ENCODE measurements at regions not wholly inside any gene's neighbourhood (a gene's known extent, or its start where the extent isn't known, plus 50 kb on each side); places are given as distances from the start of the nearest gene placed in this dataset.

- no peak for TF ChIP-seq CTCF (IDR thresholded peaks at IDR 0.05 in 2 of 3, conservative IDR thresholded peaks at IDR 0.05 in 1 of 3; ENCODE audit: borderline replicate concordance in 1 of 3, insufficient read depth in 1 of 3, low read depth in 2 of 3, low read length in 2 of 3)
- no peak for TF ChIP-seq SRF (IDR thresholded peaks at IDR 0.05; ENCODE audit: low read depth)
- no peak for TF ChIP-seq ZFX (IDR thresholded peaks at IDR 0.05)
- TF ChIP-seq ZNF274 (IDR thresholded peaks at IDR 0.05; ENCODE audit: low read depth, low read length), result no peak
- no peak for TF ChIP-seq JUND (IDR thresholded peaks at IDR 0.05)
- no peak for TF ChIP-seq POLR2A (IDR thresholded peaks at IDR 0.05; ENCODE audit: borderline replicate concordance, extremely low read depth, insufficient read depth, insufficient read length)
- no peak for TF ChIP-seq REST (IDR thresholded peaks at IDR 0.05; ENCODE audit: low read depth)
- TF ChIP-seq YY1 (IDR thresholded peaks at IDR 0.05; ENCODE audit: extremely low read depth, insufficient replicate concordance, low read depth, low read length), result no peak
- no peak for TF ChIP-seq POLR2AphosphoS5 (IDR thresholded peaks at IDR 0.05; ENCODE audit: low read depth, low read length)
- no peak for TF ChIP-seq MAX (IDR thresholded peaks at IDR 0.05)
- no peak for TF ChIP-seq EZH2phosphoT487 (IDR thresholded peaks at IDR 0.05; ENCODE audit: borderline replicate concordance)
- no peak for TF ChIP-seq RAD21 (IDR thresholded peaks at IDR 0.05; ENCODE audit: low read depth)
- no peak for TF ChIP-seq ATF3 (IDR thresholded peaks at IDR 0.05)
Observed at GRCh38 chr14:101007004-101007614, 103.6 kb upstream of the RTL1 start.
